ENCODE measurements at regions not wholly inside any gene's neighbourhood (a gene's known extent, or its start where the extent isn't known, plus 50 kb on each side); places are given as distances from the start of the nearest gene placed in this dataset.

DNA sequence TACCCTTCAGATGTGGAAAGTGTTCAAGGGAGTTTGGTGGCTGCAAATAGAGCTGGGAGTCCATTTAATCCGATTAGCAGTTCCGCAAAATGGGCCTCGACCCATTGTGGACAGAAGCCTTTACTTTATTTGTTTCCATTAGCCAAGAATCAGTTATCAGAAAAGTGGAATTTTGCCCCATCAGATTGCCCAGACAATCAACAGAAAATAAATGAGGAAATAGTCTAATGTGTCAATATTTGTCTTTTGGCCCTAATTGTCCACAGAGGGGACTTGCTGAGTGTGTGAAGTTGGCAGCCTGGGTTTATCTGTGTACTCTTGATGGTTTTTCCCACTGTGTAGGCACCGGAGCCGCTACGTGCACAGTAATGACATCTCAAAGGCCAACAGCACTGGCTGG lies 134.3 kb downstream of the LINC00237 start:
- H3K36me3 ChIP-seq, result no peaks in the 10 kb centered on the region
- no peak overlapping the region for H3K4me3 ChIP-seq
- no peaks in the 10 kb centered on the region for H4K20me1 ChIP-seq
- no peaks in the 10 kb centered on the region for H3K9me3 ChIP-seq (replicated peaks in 1 of 11)
- H3K27ac ChIP-seq, result no peak overlapping the region
- H3K4me1 ChIP-seq, result no peaks in the 10 kb centered on the region
- no peaks in the 10 kb centered on the region for H3K27me3 ChIP-seq
- no peak overlapping the region for H3K4me2 ChIP-seq
- no peak for TF ChIP-seq Cebpa-rat (IDR thresholded peaks at IDR 0.05)
- no peak overlapping the region for H3K9ac ChIP-seq

DNA sequence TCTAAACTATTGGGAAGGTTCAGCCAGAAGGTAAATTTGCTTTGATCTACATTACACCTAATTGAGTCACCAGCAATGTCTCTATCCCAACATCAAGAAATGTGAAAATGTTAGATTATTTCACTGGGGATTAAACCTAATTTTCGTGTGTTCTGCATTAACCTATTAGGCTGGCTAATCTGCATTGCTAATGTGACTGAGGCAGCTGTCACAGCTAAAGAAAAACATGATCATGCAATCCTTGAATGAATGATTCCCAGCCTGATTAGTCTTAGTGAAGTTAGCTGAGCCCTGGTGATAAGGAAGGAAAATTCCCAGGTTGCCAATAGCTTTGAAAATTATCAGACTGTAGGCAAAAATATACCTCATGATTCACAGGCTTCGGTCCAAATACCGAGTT lies 135.3 kb downstream of the LINC00237 start:
- H3K4me2 ChIP-seq, result no peak overlapping the region
- no peaks in the 10 kb centered on the region for H3K27me3 ChIP-seq
- H3K9me3 ChIP-seq (replicated peaks in 1 of 11), result no peaks in the 10 kb centered on the region
- H3K4me3 ChIP-seq, result no peak overlapping the region
- H3K4me1 ChIP-seq, result no peaks in the 10 kb centered on the region
- no peaks in the 10 kb centered on the region for H3K36me3 ChIP-seq
- H4K20me1 ChIP-seq, result no peaks in the 10 kb centered on the region
- H3K9ac ChIP-seq, result no peak overlapping the region
- no peak for TF ChIP-seq Cebpa-rat (IDR thresholded peaks at IDR 0.05)
- no peak overlapping the region for H3K27ac ChIP-seq

DNA sequence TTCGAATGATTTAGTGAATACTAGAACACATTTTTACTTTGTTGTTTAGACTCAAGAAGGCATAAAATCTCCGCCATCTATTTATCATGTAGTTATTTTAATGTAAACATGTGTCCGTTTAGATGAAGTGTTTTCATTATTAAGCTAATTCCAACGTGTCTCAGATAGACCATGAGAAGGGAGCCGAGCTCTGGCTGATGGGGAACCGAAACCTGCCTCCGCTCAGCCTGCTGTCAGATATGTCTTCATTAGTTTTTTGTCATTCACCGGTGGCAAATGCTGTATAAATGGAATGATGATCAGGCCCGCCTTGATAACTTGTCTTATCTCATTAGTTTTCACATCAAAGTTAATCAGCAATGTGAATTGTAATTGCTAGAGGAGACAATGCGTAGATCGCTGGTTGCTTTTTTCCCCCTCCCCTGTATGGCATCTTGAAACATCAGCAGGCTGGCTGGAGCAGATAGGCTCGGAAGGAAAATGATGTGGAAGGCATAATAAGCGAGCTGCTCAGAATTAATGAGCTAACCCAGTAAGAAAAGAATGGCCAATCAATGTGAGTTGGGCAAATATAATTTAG lies 136.4 kb downstream of the LINC00237 start:
- Histone ChIP-seq H3K36me3 (no peaks in the 10 kb centered on the region), H3K27me3 (no peaks in the 10 kb centered on the region), H3K4me2 (no peak overlapping the region), H3K27ac (no peak overlapping the region), H4K20me1 (no peaks in the 10 kb centered on the region), H3K9ac (no peak overlapping the region), H3K4me1 (no peaks in the 10 kb centered on the region), H3K4me3 (no peak overlapping the region), H3K9me3 (replicated peaks in 1 of 11) (no peaks in the 10 kb centered on the region)
- no peak for TF ChIP-seq Cebpa-rat (IDR thresholded peaks at IDR 0.05)

DNA sequence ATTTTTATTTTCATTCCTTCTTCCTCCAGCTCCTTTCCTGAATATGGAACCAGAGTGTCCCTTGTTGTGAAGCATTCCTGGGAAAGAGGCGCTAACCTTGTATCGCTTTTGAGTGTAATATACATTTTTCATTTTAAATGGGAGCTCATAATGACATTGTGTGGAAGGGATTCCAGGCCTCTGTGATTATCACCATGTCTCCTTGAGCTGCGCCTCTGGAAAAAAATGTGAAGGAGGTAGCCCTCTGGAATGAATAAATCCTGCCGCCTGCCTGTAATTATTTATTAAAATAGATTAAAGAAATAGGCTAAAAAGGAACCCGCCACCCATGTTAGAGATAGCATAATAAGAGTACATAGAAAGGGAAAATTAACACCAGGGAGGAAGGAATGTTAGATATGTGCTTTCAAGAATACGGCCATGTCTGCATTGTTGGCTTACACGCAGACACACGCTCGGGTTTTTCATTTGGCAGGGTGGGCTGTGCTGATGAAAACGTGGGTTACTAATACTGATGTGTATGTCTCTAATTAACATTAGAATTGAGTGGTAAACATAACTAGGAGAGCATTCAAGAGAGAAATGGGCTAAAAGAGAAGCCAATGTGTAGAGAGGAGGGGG lies 138.5 kb downstream of the LINC00237 start:
- Histone ChIP-seq H3K9ac (no peak overlapping the region), H3K27me3 (no peaks in the 10 kb centered on the region), H3K4me2 (no peak overlapping the region), H3K4me1 (no peaks in the 10 kb centered on the region), H4K20me1 (no peaks in the 10 kb centered on the region), H3K36me3 (no peaks in the 10 kb centered on the region), H3K9me3 (replicated peaks in 1 of 11) (no peaks in the 10 kb centered on the region), H3K4me3 (no peak overlapping the region), H3K27ac (no peak overlapping the region)
- TF ChIP-seq Cebpa-rat (IDR thresholded peaks at IDR 0.05), result no peak

DNA sequence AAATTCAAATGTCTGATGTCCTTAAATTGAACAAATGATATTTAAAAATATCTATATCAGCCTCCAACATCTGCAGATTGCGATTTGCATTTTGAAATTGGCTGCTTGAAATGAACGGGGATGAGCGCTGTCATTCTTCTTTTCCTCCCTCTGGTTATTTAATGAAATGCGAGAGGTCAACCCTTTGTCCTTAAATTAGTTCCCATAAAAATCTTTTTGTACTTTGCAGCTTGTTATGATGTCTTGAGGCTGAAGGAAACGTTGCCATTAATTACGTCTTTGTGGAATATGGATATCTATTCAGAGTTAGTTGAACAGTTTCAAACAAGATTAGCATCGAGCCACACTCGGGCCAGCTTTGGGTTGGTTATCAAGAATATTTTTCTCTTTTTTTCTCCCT lies 140.0 kb downstream of the LINC00237 start:
- Histone ChIP-seq H3K9me3 (replicated peaks in 1 of 11) (no peaks in the 10 kb centered on the region), H3K4me3 (no peak overlapping the region), H3K9ac (no peak overlapping the region), H3K27me3 (no peaks in the 10 kb centered on the region), H3K4me1 (no peaks in the 10 kb centered on the region), H3K27ac (no peak overlapping the region), H3K4me2 (no peak overlapping the region), H4K20me1 (no peaks in the 10 kb centered on the region), H3K36me3 (no peaks in the 10 kb centered on the region)
- no peak for TF ChIP-seq Cebpa-rat (IDR thresholded peaks at IDR 0.05)

DNA sequence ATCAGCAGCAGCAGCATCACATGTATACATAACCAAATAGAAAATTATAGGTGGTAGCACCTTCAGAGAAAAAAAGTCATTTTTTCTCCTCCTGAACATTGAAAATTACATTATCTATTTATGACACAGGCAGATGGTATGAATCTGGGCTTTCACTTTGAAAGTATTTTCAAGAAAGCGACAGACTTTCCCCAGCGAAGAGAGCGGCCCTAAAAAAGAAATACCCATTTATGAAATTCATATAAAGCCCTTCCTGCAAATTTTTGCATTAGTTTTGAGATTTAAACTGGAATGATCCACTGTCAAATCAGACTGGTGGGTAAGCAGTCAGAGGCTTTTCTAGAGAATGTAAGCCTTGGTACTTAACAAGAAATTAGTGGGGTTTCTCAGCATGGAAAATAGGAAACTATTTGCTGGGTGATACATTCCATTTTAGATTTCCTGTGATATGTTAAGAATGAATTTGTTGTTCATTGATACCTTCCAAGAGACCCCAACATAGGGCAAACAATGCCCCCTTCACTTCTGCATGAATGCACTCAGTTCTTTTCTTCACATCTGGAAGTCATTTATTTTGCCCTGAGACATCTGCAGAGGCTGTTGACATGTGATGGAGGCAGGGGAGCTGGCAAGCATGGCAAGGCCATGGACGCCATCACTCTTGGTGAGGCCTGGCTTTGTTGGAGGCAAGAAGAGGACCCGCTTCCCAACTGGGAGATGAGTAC lies 147.0 kb downstream of the LINC00237 start:
- H3K9ac ChIP-seq, result no peak overlapping the region
- no peak overlapping the region for H3K4me3 ChIP-seq
- TF ChIP-seq Cebpa-rat (IDR thresholded peaks at IDR 0.05), result no peak
- no peaks in the 10 kb centered on the region for H3K36me3 ChIP-seq
- H3K27me3 ChIP-seq, result no peaks in the 10 kb centered on the region
- no peak overlapping the region for H3K27ac ChIP-seq
- H4K20me1 ChIP-seq, result no peaks in the 10 kb centered on the region
- H3K9me3 ChIP-seq (replicated peaks in 1 of 11), result no peaks in the 10 kb centered on the region
- no peak overlapping the region for H3K4me2 ChIP-seq
- H3K4me1 ChIP-seq, result no peaks in the 10 kb centered on the region

DNA sequence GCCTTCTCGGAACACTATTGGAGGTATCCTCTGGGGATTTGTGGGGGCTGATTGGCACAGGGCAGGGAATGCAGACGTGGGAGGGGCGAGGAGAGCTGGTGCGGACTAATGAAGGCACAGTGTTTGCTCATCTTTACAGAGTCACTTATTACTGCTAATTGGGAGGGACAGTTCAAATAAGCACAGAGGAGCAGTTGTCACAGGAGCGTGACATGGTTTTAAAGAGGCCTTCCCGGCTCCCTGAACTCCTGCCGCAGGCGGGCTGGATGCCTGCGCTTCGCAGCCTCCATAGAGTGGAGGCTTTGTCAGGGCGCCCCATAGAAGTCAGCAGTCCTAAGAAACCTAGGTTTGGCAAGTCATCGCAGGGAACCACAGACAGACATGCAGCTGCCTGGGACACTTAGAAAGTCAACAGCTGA lies 149.6 kb downstream of the LINC00237 start:
- H3K27ac ChIP-seq, result no peak overlapping the region
- H3K27me3 ChIP-seq, result no peaks in the 10 kb centered on the region
- H4K20me1 ChIP-seq, result no peaks in the 10 kb centered on the region

DNA sequence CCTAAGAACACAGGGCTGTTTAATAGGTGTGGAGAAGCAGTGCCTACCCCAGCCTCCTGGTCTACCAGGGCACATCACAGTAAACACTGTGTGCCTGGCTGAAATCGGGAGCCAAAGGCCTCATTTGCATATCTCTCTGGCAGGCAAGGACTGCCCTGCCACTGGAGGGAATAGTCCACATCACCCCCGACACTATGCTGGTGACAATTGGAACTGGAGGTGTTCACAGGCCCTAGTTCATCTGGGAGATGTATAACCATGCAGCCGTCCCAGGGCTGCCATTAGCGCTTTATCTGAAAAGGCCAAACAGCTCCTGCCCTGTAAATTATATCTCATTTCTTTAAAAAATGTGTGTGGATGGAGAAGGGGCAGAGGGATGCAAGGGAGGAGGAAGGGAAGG lies 150.3 kb downstream of the LINC00237 start:
- no peak overlapping the region for H3K4me2 ChIP-seq
- H3K4me3 ChIP-seq, result no peak overlapping the region
- H3K36me3 ChIP-seq, result no peaks in the 10 kb centered on the region
- no peaks in the 10 kb centered on the region for H3K27me3 ChIP-seq
- no peak overlapping the region for H3K9ac ChIP-seq
- no peaks in the 10 kb centered on the region; a peak in 1 of 22 replicates for H3K9me3 ChIP-seq (replicated peaks in 1 of 11)
- no peak overlapping the region for H3K27ac ChIP-seq
- TF ChIP-seq Cebpa-rat (IDR thresholded peaks at IDR 0.05), result no peak
- no peaks in the 10 kb centered on the region for H4K20me1 ChIP-seq
- no peaks in the 10 kb centered on the region for H3K4me1 ChIP-seq

More for the DNA sequence above, 149.6 kb downstream of the LINC00237 start:
- H3K9me3 ChIP-seq (replicated peaks in 1 of 11), result no peaks in the 10 kb centered on the region; a peak in 1 of 22 replicates
- H3K9ac ChIP-seq, result no peak overlapping the region
- TF ChIP-seq Cebpa-rat (IDR thresholded peaks at IDR 0.05), result no peak
- H3K4me3 ChIP-seq, result no peak overlapping the region
- H3K4me2 ChIP-seq, result no peak overlapping the region
- H3K36me3 ChIP-seq, result no peaks in the 10 kb centered on the region
- no peaks in the 10 kb centered on the region for H3K4me1 ChIP-seq

DNA sequence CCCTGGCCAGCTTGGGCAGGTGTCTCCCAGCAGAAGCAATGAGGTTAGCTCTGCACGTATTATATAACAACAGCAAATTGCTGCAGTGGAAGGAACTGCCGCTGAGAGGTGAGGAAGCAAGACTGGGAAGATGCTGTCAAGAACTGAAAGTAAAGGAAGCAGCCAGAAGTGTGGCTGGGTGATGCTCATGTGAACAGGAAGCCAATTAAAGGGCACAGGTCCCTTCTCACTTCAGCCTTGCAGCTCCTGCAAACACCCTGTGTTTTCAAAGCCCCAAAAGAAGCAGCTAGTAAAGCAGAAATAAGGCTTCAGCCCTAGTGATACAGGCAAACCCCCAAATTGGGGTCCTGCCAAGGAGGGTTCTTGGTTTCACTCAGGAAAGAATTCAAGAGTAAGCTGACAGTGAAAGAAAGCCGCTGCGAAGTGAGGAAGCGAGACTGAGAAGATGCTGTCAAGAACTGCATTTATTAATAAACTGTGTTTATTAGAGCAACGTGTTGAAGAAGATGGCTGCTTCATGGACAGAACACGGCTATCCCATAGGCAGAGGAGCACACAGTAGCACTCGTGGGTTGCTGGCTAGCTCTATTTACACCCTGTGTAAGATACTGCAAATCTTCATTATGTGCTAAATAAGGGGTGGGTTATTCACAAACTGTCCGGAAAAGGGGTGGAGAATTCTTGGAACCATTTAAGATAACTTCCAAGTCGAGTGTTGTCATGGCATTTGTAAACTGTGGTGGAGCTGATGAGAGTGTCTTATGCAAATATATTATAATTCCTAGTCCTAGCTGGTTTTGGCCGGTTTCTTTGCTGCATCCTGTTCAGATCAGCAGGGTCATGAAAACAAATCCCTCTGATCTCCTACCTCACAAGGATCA lies 152.2 kb downstream of the LINC00237 start:
- no peaks in the 10 kb centered on the region for H3K27me3 ChIP-seq
- H3K4me1 ChIP-seq, result no peaks in the 10 kb centered on the region
- no peaks in the 10 kb centered on the region for H4K20me1 ChIP-seq
- H3K4me3 ChIP-seq, result no peak overlapping the region
- H3K27ac ChIP-seq, result no peak overlapping the region
- TF ChIP-seq Cebpa-rat (IDR thresholded peaks at IDR 0.05), result no peak
- H3K9me3 ChIP-seq (replicated peaks in 1 of 11), result no peaks in the 10 kb centered on the region; a peak in 1 of 22 replicates
- H3K9ac ChIP-seq, result no peak overlapping the region
- H3K36me3 ChIP-seq, result no peaks in the 10 kb centered on the region
- H3K4me2 ChIP-seq, result no peak overlapping the region

All from BLaER1 treated with 17β-estradiol and CSF1 and Interleukin-3, amounts not matched to agents 10 nM and 100 nM (cell line).